Thoracic aorta (tissue), 2 donors: ENCODE measurements at regions not wholly inside any gene's neighbourhood (a gene's known extent, or its start where the extent isn't known, plus 50 kb on each side); places are given as distances from the start of the nearest gene placed in this dataset.

Experiments
- ATAC-seq: fragments of 150-250 bp; one replicate; pipeline ENCODE4 v1.8.0; 2017; ENCODE audit warnings: low read depth; ENCODE audit not compliant: insufficient number of reproducible peaks, low FRiP score
- DNase-seq: peaks from one replicate; pipeline ENCODE4 v3.0.0-alpha.2; 2020; ENCODE audit warnings: low spot score
- H3K27ac ChIP-seq, 2 donors: fragments of 200-600 bp; sonication (generic); 1 replicate in 1 of 2; 2 replicates in 1 of 2; pipeline ENCODE4 v1.5.1; 2016; ENCODE audit warnings: mild to moderate bottlenecking in 2 of 2, moderate library complexity in 2 of 2
- H3K27me3 ChIP-seq: fragments of 200-600 bp; sonication (generic); replicated peaks from 2 replicates; pipeline ENCODE4 v1.6.0; 2016; ENCODE audit warnings: mild to moderate bottlenecking; ENCODE audit not compliant: insufficient read depth
- H3K36me3 ChIP-seq: fragments of 200-600 bp; sonication (generic); one replicate; pipeline ENCODE4 v1.5.1; 2016
- H3K4me1 ChIP-seq, 2 donors: fragments of 200-600 bp; sonication (generic); 1 replicate in 1 of 2; 2 replicates in 1 of 2; pipeline versions ENCODE4 v1.5.1 to v1.6.0; 2016; ENCODE audit warnings: low read depth in 2 of 2, mild to moderate bottlenecking in 1 of 2; ENCODE audit not compliant: control insufficient read depth in 1 of 2
- H3K4me3 ChIP-seq: fragments of 200-600 bp; sonication (generic); 2 replicates; pipeline ENCODE4 v1.5.1; 2016; ENCODE audit warnings: mild to moderate bottlenecking
- H3K9me3 ChIP-seq: fragments of 200-600 bp; sonication (generic); 2 replicates; pipeline ENCODE4 v1.5.1; 2016
- TF ChIP-seq, protein P1 (sequence below): fragments of 200-600 bp; sonication (generic); IDR thresholded peaks from one replicate; pipeline ENCODE4 v1.5.1; 2019; ENCODE audit warnings: antibody characterized with exemption

DNA sequence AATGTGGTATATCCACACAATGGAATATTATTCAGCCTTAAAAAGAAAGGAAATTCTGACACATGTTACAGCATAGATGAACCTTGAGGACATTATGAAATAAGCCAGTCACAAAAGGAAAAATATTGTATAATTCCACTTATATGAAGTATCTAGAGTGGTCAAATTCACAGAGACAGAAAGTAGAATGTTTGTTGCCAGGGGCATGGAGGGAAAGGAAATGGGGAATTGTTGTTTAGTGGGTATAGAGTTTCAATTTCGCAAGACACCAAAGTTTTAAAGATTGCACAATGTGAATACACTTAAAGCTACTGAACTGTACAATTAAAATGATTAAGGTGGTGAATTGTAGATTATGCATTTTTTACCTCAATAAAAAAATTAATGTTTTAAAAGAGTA, 92.9 kb downstream of the TXNL1 start:
- DNase-seq (no peak), ATAC-seq (no peak)
- no peaks in the 10 kb centered on the region for H3K36me3 ChIP-seq
- no peak overlapping the region for H3K4me3 ChIP-seq
- no peak overlapping the region for H3K27ac ChIP-seq
- H3K4me1 ChIP-seq, result no peaks in the 10 kb centered on the region
- TF ChIP-seq, protein P1, sequence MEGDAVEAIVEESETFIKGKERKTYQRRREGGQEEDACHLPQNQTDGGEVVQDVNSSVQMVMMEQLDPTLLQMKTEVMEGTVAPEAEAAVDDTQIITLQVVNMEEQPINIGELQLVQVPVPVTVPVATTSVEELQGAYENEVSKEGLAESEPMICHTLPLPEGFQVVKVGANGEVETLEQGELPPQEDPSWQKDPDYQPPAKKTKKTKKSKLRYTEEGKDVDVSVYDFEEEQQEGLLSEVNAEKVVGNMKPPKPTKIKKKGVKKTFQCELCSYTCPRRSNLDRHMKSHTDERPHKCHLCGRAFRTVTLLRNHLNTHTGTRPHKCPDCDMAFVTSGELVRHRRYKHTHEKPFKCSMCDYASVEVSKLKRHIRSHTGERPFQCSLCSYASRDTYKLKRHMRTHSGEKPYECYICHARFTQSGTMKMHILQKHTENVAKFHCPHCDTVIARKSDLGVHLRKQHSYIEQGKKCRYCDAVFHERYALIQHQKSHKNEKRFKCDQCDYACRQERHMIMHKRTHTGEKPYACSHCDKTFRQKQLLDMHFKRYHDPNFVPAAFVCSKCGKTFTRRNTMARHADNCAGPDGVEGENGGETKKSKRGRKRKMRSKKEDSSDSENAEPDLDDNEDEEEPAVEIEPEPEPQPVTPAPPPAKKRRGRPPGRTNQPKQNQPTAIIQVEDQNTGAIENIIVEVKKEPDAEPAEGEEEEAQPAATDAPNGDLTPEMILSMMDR, result no peak
- H3K27me3 ChIP-seq, result no peaks in the 10 kb centered on the region
- H3K9me3 ChIP-seq, result no peaks in the 10 kb centered on the region

DNA sequence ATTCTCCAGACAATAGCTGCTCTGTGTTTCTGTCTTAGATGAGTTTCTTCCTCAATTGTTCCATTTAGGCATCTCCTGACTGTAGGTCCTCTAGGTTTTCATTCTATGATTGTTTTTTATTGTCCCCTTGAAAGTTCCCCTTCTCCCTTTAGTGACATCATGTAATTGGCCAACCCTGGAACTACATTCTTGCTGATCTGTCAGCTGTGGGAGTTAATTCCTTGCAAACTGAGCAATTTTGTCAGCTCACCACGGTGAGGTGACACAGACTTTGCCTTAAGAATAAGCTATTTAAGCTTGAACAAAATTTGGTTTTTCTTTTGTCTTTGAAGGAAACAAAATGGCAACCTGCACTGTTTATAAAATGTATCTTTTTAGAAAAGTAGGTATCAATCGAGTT, 95.9 kb downstream of the TXNL1 start:
- H3K27ac ChIP-seq, result no peak overlapping the region
- no peaks in the 10 kb centered on the region for H3K36me3 ChIP-seq
- ATAC-seq, result no peak

GRCh38 chr18:56541793-56542192, 96.6 kb downstream of the TXNL1 start:
- no peak overlapping the region for H3K27ac ChIP-seq

More for the DNA sequence above, 95.9 kb downstream of the TXNL1 start:
- H3K4me1 ChIP-seq, result no peaks in the 10 kb centered on the region
- no peaks in the 10 kb centered on the region for H3K9me3 ChIP-seq
- DNase-seq, result no peak
- no peaks in the 10 kb centered on the region for H3K27me3 ChIP-seq
- no peak overlapping the region for H3K4me3 ChIP-seq
- TF ChIP-seq, protein P1, result no peak

DNA sequence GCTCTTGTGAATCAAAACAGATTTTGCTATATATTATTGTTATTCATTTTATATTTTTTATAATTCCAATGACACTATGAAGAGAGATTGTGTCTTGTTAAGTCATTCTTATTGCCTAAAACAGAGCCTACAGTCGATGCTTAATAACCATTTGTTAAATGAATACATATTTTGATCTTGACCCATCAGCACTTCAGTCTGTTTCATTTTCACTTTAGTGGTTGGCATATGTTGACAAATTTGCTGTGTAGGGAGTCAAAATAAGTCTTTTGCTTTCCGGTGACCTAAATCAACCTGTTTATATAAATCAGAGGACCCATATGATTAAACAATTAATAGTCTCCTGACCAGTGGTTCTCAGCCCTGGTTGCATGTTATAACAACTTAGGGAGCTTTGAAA, 97.1 kb downstream of the TXNL1 start:
- H3K9me3 ChIP-seq, result no peaks in the 10 kb centered on the region
- no peaks in the 10 kb centered on the region for H3K36me3 ChIP-seq
- no peak overlapping the region for H3K4me3 ChIP-seq
- no peaks in the 10 kb centered on the region for H3K4me1 ChIP-seq
- ATAC-seq, result no peak
- no peak overlapping the region for H3K27ac ChIP-seq
- DNase-seq, result no peak
- TF ChIP-seq, protein P1, result no peak
- no peaks in the 10 kb centered on the region for H3K27me3 ChIP-seq

More at GRCh38 chr18:56541793-56542192, 96.6 kb downstream of the TXNL1 start:
- Histone ChIP-seq H3K27me3 (no peaks in the 10 kb centered on the region), H3K36me3 (no peaks in the 10 kb centered on the region), H3K4me1 (no peaks in the 10 kb centered on the region), H3K9me3 (no peaks in the 10 kb centered on the region), H3K4me3 (no peak overlapping the region)
- ATAC-seq (no peak), DNase-seq (no peak)
- TF ChIP-seq, protein P1, result no peak

DNA sequence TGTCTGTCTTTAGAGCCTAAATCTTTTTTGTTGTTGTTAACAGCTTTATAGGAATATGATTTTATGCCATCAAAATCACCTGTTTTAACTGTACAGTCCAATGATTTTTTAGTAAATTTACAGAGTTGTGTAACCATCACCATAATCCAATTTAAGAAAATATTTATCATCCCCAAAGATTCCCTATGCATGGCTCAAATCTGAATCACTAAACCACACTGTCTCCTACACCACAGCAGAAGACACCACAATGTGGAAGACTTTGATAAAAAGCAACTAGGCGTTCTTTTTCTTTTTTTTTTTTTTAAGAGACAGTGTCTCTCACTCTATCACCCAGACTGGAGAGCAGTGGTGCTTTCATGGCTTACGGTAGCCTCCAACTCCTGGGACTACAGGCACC, 99.6 kb downstream of the TXNL1 start:
- H3K36me3 ChIP-seq, result no peaks in the 10 kb centered on the region
- no peak overlapping the region for H3K4me3 ChIP-seq
- no peak for ATAC-seq
- H3K27ac ChIP-seq, result no peak overlapping the region
- DNase-seq, result no peak
- no peaks in the 10 kb centered on the region for H3K27me3 ChIP-seq
- no peaks in the 10 kb centered on the region for H3K9me3 ChIP-seq
- TF ChIP-seq, protein P1, result no peak
- no peaks in the 10 kb centered on the region for H3K4me1 ChIP-seq
